Endothelial cell of umbilical vein (primary cell): ENCODE measurements at regions not wholly inside any gene's neighbourhood (a gene's known extent, or its start where the extent isn't known, plus 50 kb on each side); places are given as distances from the start of the nearest gene placed in this dataset.

Experiments used
- BruUV-seq: library from RNA; stranded (reverse); fragments of 400-500 nt; replicated peaks from 2 replicates; lab custom pipeline; 2021; lab: Mats Ljungman, UMichigan
- CTCF ChIA-PET: fragments of 300-600, 350-600 bp; sonication (Branson Sonifier 250); formaldehyde crosslinking; loops from one replicate; lab custom pipeline; 2021; ENCODE audit warnings: antibody characterized with exemption, inconsistent platforms; lab: Charles Lee
- POLR2A ChIA-PET: fragments of 300-600, 350-600 bp; sonication (Branson Sonifier 250); formaldehyde crosslinking; loops from one replicate; lab custom pipeline; 2021; ENCODE audit warnings: antibody characterized with exemption, inconsistent platforms; lab: Charles Lee
- DNase-seq: peaks from one replicate; pipeline ENCODE4 v3.0.0-alpha.2; 2011; ENCODE audit warnings: low read depth, low spot score
- FAIRE-seq: peaks from 2 replicates; lab custom pipeline; 2011; peaks lifted over from hg19 to GRCh38; lab: Jason Lieb, UNC
- H2AFZ ChIP-seq: 2 replicates; pipeline ENCODE4 v1.6.0; 2012; ENCODE audit warnings: low read depth, low read length, control low read depth, inconsistent platforms
- H3K27ac ChIP-seq: 2 replicates; pipeline ENCODE4 v1.5.1; 2011; ENCODE audit warnings: low read depth, mild to moderate bottlenecking, control low read depth, low read length, moderate library complexity; ENCODE audit not compliant: insufficient read depth
- H3K27me3 ChIP-seq, 2 experiments: 2 replicates each; pipeline versions ENCODE4 v1.6.0 to v1.6.1; 2011; ENCODE audit warnings: low read length in 2 of 2, mixed read lengths in 1 of 2; ENCODE audit not compliant: control insufficient read depth in 2 of 2, insufficient read depth in 2 of 2
- H3K36me3 ChIP-seq, 2 experiments: 2 replicates in 1 of 2; 3 replicates in 1 of 2; pipeline ENCODE4 v1.5.1; 2011; ENCODE audit warnings: low read length in 2 of 2, mild to moderate bottlenecking in 1 of 2, moderate library complexity in 1 of 2; ENCODE audit not compliant: control insufficient read depth in 2 of 2, insufficient read depth in 2 of 2; ENCODE audit errors: extremely low read depth in 1 of 2
- H3K4me1 ChIP-seq: 3 replicates; pipeline ENCODE4 v1.5.1; 2011; ENCODE audit warnings: mild to moderate bottlenecking, low read length; ENCODE audit not compliant: control insufficient read depth, insufficient read depth; ENCODE audit errors: extremely low read depth
- H3K4me2 ChIP-seq: 2 replicates; pipeline ENCODE4 v1.6.1; 2011; ENCODE audit warnings: low read length, control low read depth, mixed read lengths; ENCODE audit not compliant: insufficient read depth
- H3K4me3 ChIP-seq, 3 experiments: fragments of 200-600 bp in 1 of 3; sonication (generic), shearing (Covaris generic) in 1 of 3; replicated peaks in 1 of 3; 2 replicates each; pipeline ENCODE4 v1.5.1; 2011 to 2016; ENCODE audit warnings: control low read depth in 3 of 3, low read length in 3 of 3, mild to moderate bottlenecking in 2 of 3, inconsistent platforms in 1 of 3, low read depth in 1 of 3, moderate library complexity in 1 of 3; ENCODE audit not compliant: insufficient read depth in 1 of 3
- H3K79me2 ChIP-seq: 2 replicates; pipeline ENCODE4 v1.6.0; 2012; ENCODE audit warnings: low read length, inconsistent platforms; ENCODE audit not compliant: control insufficient read depth, insufficient read depth
- H3K9ac ChIP-seq: replicated peaks from 2 replicates; pipeline ENCODE3; 2011; ENCODE audit warnings: low read length, control low read depth; ENCODE audit not compliant: insufficient read depth; ENCODE audit errors: extremely low read depth
- H3K9me1 ChIP-seq: replicated peaks from 3 replicates; pipeline ENCODE4 v1.6.0; 2011; ENCODE audit warnings: mild to moderate bottlenecking, low read length; ENCODE audit not compliant: control insufficient read depth, insufficient read depth; ENCODE audit errors: extremely low read depth
- H3K9me3 ChIP-seq: replicated peaks from 2 replicates; pipeline ENCODE4 v1.5.1; 2012; ENCODE audit warnings: low read length, inconsistent platforms; ENCODE audit not compliant: control insufficient read depth, insufficient read depth
- H4K20me1 ChIP-seq: replicated peaks from 2 replicates; pipeline ENCODE3; 2011; ENCODE audit warnings: mild to moderate bottlenecking, low read length; ENCODE audit not compliant: control insufficient read depth, insufficient read depth; ENCODE audit errors: extremely low read depth
- CTCF ChIP-seq, 2 donors: IDR thresholded peaks; 1 replicate in 1 of 2; 2 replicates in 1 of 2; pipeline ENCODE4 v1.5.1; 2011; ENCODE audit warnings: low read length in 2 of 2, mild to moderate bottlenecking in 2 of 2, moderate library complexity in 2 of 2, control low read depth in 1 of 2, inconsistent platforms in 1 of 2, low read depth in 1 of 2; ENCODE audit not compliant: insufficient read depth in 1 of 2; ENCODE audit errors: extremely low read depth in 1 of 2
- EZH2 ChIP-seq: IDR thresholded peaks from 2 replicates; pipeline ENCODE4 v1.6.1; 2012; ENCODE audit warnings: borderline replicate concordance, low read depth, mild to moderate bottlenecking, moderate library complexity, low read length, inconsistent platforms; ENCODE audit not compliant: severe bottlenecking
- FOS ChIP-seq: IDR thresholded peaks from 2 replicates; pipeline ENCODE4 v1.6.1; 2011; ENCODE audit warnings: mild to moderate bottlenecking, low read length, moderate library complexity, borderline replicate concordance; ENCODE audit not compliant: insufficient read depth
- GATA2 ChIP-seq: IDR thresholded peaks from 2 replicates; pipeline ENCODE4 v1.7.0; 2011; ENCODE audit warnings: low read depth, mild to moderate bottlenecking, moderate library complexity, mixed read lengths, low read length; ENCODE audit not compliant: insufficient read length, insufficient read depth
- JUN ChIP-seq: IDR thresholded peaks from 2 replicates; pipeline ENCODE4 v1.6.1; 2011; ENCODE audit warnings: borderline replicate concordance, low read depth; ENCODE audit not compliant: insufficient read length, insufficient read depth
- MAX ChIP-seq: IDR thresholded peaks from 2 replicates; pipeline ENCODE4 v1.6.1; 2011; ENCODE audit not compliant: insufficient read depth, insufficient read length
- MYC ChIP-seq: IDR thresholded peaks from one replicate; pipeline ENCODE4 v1.6.1; 2011; ENCODE audit warnings: mild to moderate bottlenecking, low read depth, low read length
- POLR2A ChIP-seq: IDR thresholded peaks from 2 replicates; pipeline ENCODE4 v1.6.1; 2012; ENCODE audit warnings: low read depth, mild to moderate bottlenecking, control low read depth, low read length
- POLR2AphosphoS5 ChIP-seq: IDR thresholded peaks from 2 replicates; pipeline ENCODE4 v1.6.1; 2012; ENCODE audit warnings: low read depth, mild to moderate bottlenecking, control low read depth, low read length, moderate library complexity; ENCODE audit not compliant: insufficient read depth
- dilution Hi-C: fragments of 300-500 bp; cut with MboI; formaldehyde crosslinking; loops from one replicate; pipeline ENCODE4 v1.15.0; 2019; ENCODE audit warnings: low sequenced_read_pairs; ENCODE audit not compliant: extremely low pct_ligation_motif_present
- intact Hi-C: fragments of 100-400 bp; cut with micrococcal nuclease; formaldehyde crosslinking; loops from one replicate; pipeline ENCODE4 v1.10.0; 2022

GRCh38 chr6:16020259-16020658 lies 108.6 kb upstream of the MYLIP start:
- H3K4me3 ChIP-seq, result no peak overlapping the region
- H3K27ac ChIP-seq, result no peak overlapping the region
- TF ChIP-seq GATA2 (no peak), CTCF (IDR thresholded peaks at IDR 0.05; ENCODE audit: extremely low read depth in 1 of 2, insufficient read depth in 1 of 2, low read depth in 1 of 2, low read length in 2 of 2) (no peak), MAX (no peak), POLR2AphosphoS5 (no peak), FOS (no peak), MYC (no peak), JUN (no peak), POLR2A (no peak), EZH2 (no peak)
- no TSS peak for BruUV-seq
- POLR2A ChIA-PET, result no interaction called here
- no peaks in the 10 kb centered on the region for H3K4me1 ChIP-seq
- dilution Hi-C loops, result no loop called here
- no peaks in the 10 kb centered on the region for H3K79me2 ChIP-seq
- H4K20me1 ChIP-seq, result no peaks in the 10 kb centered on the region
- H3K4me2 ChIP-seq, result no peak overlapping the region
- H2AFZ ChIP-seq, result no peak overlapping the region
- H3K9me3 ChIP-seq, result no peaks in the 10 kb centered on the region
- no peak for DNase-seq
- CTCF ChIA-PET, result no interaction called here
- H3K36me3 ChIP-seq, result no peaks in the 10 kb centered on the region
- intact Hi-C loops, result no loop called here
- H3K9me1 ChIP-seq, result no peaks in the 10 kb centered on the region
- H3K9ac ChIP-seq, result no peak overlapping the region
- no peak for FAIRE-seq
- H3K27me3 ChIP-seq, result no peaks in the 10 kb centered on the region
